NCI-H2227 (cell line): ENCODE measurements at regions not wholly inside any gene's neighbourhood (a gene's known extent, or its start where the extent isn't known, plus 50 kb on each side); places are given as distances from the start of the nearest gene placed in this dataset.
"Not testable (repeated sequence)": the region's sequence is repeated elsewhere in the genome, so short reads cannot be mapped to it uniquely, and the experiment has no call there.

ENCODE experiments used
- DNase-seq: peaks from one replicate; lab custom pipeline; 2025; ENCODE audit not compliant: unreplicated experiment; lab: John Stamatoyannopoulos, UW

- DNase-seq, result no peak
Observed at GRCh38 chr1:104648269-104648691, 898.6 kb downstream of the AMY1C start.

DNA sequence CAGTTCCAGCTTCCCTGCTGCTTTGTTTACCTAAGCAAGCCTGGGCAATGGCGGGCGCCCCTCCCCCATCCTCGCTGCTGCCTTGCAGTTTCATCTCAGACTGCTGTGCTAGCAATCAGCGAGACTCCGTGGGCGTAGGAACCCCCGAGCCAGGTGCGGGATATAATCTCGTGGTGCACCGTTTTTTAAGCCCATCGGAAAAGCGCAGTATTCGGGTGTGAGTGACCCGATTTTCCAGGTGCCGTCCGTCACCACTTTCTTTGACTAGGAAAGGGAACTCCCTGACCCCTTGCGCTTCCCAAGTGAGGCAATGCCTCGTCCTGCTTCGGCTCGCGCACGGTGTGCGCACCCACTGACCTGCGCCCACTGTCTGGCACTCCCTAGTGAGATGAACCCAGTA is 914.7 kb downstream of the AMY1C start:
- DNase-seq, result not testable (repeated sequence)

- DNase-seq, result no peak
Observed at GRCh38 chr1:104665300-104665699, 915.6 kb downstream of the AMY1C start.

DNA sequence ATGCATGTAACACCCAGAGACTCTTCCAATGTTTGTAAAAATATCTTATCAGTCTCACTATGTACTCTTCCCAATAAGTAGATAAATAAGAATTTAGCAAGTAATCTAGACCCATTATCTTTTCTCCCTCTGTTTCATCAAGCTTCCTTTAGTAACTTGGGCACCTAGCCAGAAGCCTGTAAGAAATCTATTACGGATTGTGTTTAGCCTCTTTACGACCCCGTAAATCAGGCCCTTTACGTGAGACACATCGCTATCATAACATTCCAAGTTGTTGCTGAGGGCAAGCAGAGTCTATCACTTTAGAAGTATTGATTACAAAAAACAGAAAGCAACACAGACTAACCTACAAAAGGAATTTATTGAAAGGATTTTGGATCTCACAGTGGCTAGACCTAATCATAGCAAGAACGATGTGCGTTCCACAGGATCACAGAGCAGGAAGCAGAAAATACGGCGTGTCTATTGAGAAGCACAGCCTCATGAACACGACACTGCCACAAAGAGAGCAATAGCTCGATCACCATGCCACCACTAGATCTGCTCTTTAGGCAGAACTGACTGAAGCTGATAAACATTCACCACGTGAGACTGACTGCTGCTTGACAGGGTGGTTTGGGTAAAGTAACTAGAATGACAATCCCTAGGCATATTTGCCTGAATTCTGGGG is 922.1 kb downstream of the AMY1C start:
- no peak for DNase-seq

DNA sequence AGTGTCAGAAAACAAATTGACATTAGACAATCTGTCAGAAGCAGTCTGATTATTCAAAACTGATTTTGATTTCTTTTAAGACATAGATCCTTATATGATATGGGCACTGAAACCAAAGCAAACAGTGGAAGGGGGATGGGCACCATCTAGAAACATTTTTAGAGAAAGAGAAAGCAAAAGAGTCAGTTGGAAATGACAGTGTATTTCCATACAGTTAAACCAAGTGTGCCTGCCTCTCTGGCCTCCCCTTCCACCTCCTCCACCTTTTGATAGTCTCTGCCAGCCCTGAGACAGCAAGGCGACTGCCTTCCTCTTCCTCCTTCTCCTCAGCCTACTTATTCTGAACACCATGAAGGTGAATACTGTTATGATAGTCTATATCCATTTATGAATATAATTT is 949.7 kb downstream of the AMY1C start:
- DNase-seq, result no peak

- no peak for DNase-seq
Observed at GRCh38 chr1:104702731-104703130, 953.0 kb downstream of the AMY1C start.

DNA sequence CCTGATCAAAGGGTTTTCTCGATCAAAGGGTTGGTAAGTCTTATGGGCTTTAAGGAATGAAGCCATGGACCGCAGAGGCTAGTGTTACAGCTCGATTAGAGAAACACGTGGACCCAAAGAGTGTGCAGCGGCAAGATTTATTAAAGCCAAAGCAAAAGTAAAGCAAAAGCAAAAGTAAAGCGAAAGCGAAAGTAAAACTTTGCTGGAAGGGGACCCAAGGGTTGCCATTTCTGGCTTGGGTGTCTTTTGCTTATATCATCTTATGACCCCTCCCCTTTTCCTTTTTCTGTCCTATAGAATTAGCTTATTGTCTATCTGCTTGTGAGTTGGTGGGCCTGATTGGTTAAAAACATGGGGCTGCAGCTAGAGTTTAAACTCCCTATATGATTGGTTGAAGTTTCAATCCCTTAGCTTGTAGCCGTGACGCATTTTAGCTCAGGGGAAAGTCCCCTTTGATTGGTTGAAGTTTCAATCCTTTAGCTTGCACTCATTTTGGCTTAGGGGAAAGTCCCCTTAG is 957.0 kb downstream of the AMY1C start:
- peak; percentile 20 for DNase-seq

DNA sequence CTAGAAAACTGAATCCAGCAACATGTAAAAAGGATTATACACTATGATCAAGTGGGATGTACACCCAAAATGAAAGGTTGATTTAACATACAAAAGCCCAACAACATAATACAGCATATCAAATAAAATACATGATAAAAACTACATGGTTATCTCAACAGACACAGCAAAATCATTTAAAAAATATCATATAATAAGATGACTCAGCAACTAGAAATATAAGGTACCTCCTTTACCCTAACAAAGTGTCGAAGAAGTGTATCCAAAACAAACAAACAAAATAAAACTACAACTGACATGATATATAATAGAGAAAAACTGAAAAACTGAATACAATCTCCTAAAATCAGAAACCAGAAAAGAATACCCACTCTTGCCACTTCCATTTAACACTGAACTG is 969.1 kb downstream of the AMY1C start:
- no peak for DNase-seq

DNA sequence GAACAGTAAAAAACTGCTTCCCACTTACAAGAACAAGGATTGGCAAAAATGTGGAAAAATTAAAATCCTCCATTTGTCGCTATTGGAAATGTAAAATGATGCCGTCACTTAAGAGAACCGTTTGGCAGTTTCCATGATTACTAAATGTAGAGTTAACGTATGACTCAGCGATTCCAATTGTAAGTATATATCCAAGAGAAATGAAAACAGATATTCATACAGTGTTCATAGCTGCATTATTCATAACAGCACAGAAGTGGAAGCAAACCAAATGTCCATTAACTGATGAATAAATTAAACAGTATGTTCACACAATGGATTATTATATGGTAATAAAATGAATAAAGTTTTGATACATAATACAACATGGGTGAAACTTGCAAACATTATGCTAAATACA is 971.0 kb downstream of the AMY1C start:
- DNase-seq, result no peak

DNA sequence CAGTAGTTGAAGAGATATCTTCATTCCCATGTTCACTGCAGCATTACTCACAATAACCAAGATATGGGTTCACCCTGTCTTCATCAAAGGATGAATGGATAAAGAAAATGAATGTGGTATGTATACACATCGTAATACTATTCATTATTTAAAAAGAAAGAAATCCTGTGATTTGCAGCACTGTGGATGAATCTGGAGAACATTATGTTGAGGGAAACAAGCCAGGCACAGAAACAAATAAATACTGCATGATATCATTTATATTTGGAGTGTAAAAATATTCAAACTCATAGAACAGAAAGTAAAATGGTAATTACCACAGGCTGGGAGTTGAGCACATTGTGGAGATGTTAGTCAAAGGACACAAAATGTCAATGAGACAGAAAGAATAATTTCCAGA is 977.2 kb downstream of the AMY1C start:
- DNase-seq, result no peak

- DNase-seq, result no peak
Observed at GRCh38 chr1:104733866-104734265, 984.2 kb downstream of the AMY1C start.

- no peak for DNase-seq
Observed at GRCh38 chr1:104745875-104746274, 996.2 kb downstream of the AMY1C start.

DNA sequence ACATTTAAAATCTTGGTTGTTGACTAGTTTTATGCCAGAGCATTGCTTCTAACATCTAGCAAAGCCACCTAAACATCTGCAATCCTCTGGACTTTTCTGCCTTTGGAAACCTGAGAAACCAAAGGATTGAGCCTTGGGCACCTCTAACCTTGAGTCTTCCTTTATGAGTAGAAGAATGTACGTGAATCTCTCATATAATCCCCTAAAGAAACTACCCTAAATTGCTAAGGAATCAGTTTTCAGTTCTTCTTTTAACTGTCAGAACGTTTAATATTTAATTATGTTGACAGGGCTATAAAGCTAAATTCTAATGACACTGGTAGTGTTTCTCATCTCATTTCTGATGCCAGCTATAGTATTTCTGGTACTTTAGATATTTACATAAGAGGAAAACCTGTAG is 997.3 kb downstream of the AMY1C start:
- DNase-seq, result no peak

DNA sequence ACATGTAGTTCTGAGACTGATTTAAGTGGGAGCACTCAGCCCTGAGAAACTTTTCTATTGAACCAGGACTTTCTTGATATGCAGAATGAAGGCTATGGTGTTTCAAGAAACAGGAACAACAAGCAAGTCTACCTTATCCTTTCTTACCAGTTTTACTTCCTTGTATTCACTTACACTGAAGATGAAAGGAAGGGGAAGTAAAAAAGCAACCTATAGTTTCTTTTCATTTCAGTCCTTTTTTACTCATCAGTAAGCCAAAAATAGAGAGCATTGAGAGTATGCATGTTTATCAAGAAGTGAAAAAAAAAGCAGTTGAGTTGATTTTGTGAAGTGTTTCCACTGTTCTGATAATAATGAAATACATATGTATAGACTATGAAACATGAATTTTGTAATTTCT is 1010.3 kb downstream of the AMY1C start:
- no peak for DNase-seq

DNA sequence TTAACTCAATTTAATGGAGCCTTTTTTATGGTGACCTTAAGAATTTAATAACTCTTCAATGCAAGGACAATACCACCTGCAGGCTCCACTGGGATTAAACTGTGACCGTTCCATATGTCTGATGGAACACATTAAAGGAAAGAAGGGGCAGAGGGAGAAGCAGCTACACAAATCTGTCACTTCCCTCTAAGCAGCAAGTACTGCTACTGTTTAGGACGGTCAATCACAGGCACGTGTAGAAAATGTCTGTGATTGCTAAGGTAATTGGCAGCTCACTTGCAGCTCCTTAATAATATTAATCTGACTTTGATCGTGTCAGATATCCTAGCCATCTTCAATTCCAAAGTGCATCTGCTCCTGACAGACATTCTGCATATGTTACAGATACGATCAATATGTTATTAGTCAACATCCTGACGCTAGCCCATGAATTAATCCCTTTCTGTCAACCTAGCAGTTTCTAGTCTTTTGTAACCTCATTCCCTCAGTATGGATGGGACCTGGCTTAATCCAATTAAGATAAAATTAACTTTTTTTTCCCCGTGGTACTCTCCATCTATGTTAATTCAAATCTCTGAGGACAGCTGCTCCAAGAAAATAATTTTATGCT is 1012.4 kb downstream of the AMY1C start:
- no peak for DNase-seq

GRCh38 chr1:104765085-104765484 is 1015.4 kb downstream of the AMY1C start:
- DNase-seq, result no peak

- no peak for DNase-seq
Observed at GRCh38 chr1:104768466-104768865, 1018.8 kb downstream of the AMY1C start.

GRCh38 chr1:104780470-104781078 is 1030.9 kb downstream of the AMY1C start:
- no peak for DNase-seq

GRCh38 chr1:104785575-104786187 is 1036.0 kb downstream of the AMY1C start:
- DNase-seq, result no peak

DNA sequence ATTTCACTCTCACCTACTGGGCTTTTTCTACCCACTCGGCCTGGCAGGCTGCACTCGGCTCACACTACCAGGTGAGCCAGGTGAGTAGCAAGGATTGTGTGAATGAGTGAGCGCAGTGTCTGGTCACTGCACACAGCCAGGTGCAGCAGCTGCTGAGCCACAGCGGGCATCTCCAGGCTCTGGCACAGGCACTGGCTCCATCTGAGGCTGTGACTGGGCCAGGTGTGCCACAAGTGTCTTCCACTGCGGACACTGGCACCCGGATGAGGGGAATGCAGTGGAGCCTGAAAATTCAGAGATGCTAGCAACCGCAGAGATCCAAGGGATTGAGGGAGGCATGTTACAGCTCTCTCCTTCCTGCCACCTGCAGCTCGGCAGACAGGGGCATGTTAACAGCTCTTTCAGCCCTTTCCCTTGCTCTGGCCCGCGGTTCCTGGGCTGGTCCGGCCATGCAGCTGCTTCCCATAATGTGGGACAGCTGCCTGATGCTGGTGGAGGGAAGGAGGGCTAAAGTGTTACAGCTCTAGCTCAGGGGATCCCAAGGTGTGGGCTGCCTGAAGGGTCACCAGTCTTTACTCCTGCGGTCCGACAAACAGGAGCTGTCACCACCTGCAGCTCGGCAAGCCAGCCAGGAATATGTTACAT is 1038.3 kb downstream of the AMY1C start:
- DNase-seq, result no peak

DNA sequence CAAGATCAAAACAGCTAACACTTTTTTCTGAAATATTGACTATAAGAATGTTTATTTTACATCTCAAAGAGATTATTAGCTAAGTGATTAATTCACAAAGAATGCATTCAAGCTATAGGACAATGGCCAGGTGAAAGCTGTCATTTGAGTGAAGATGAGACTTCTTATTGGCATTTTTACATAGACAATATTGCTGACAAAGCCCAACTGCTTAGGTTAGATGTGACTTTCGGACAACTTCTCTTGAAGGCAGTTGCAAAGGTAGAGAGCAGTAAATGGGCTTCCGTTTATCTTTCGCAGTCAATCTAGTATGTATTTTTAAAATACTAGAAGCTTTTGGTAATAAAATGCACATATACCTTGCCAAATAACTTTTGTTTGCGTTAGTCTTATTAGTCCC is 1041.3 kb downstream of the AMY1C start:
- no peak for DNase-seq
